ENCODE measurements at regions not wholly inside any gene's neighbourhood (a gene's known extent, or its start where the extent isn't known, plus 50 kb on each side); places are given as distances from the start of the nearest gene placed in this dataset.
"Not testable (repeated sequence)": the region's sequence is repeated elsewhere in the genome, so short reads cannot be mapped to it uniquely, and the experiment has no call there.

- no peak for DNase-seq
- CTCF ChIA-PET = no interaction called here
- BruUV-seq (replicated peaks) = no TSS peak
- TF ChIP-seq CTCF (IDR thresholded peaks at IDR 0.05; ENCODE audit: unreplicated experiment) = no peak
- H3K27ac Mint-ChIP-seq (ENCODE audit: unreplicated experiment) = no peak overlapping the region
- no peaks in the 10 kb centered on the region for H3K36me3 Mint-ChIP-seq (ENCODE audit: insufficient read depth, unreplicated experiment)
- no peaks in the 10 kb centered on the region for H3K9me3 Mint-ChIP-seq (ENCODE audit: low read depth, unreplicated experiment)
- intact Hi-C loops (cut with micrococcal nuclease; ENCODE audit: unreplicated experiment) = no loop called here
- H3K27me3 Mint-ChIP-seq (ENCODE audit: unreplicated experiment) = no peaks in the 10 kb centered on the region
- H3K4me1 Mint-ChIP-seq (ENCODE audit: low read depth, unreplicated experiment) = no peaks in the 10 kb centered on the region
- H3K4me3 Mint-ChIP-seq (ENCODE audit: low read depth, unreplicated experiment) = no peak overlapping the region
Observed at GRCh38 chr3:21919383-21919782, 168.4 kb upstream of the ZNF385D start.

GRCh38 chr3:21920421-21920861 lies 169.4 kb upstream of the ZNF385D start:
- CTCF ChIA-PET = no interaction called here
- DNase-seq = no peak
- Mint-ChIP-seq H3K27ac (ENCODE audit: unreplicated experiment) (no peak overlapping the region), H3K27me3 (ENCODE audit: unreplicated experiment) (no peaks in the 10 kb centered on the region), H3K9me3 (ENCODE audit: low read depth, unreplicated experiment) (no peaks in the 10 kb centered on the region), H3K36me3 (ENCODE audit: insufficient read depth, unreplicated experiment) (no peaks in the 10 kb centered on the region), H3K4me1 (ENCODE audit: low read depth, unreplicated experiment) (no peaks in the 10 kb centered on the region), H3K4me3 (ENCODE audit: low read depth, unreplicated experiment) (no peak overlapping the region)
- TF ChIP-seq CTCF (IDR thresholded peaks at IDR 0.05; ENCODE audit: unreplicated experiment) = no peak
- no TSS peak for BruUV-seq (replicated peaks)
- intact Hi-C loops (cut with micrococcal nuclease; ENCODE audit: unreplicated experiment) = no loop called here

GRCh38 chr3:21923156-21923555 lies 172.1 kb upstream of the ZNF385D start:
- H3K27ac Mint-ChIP-seq (ENCODE audit: unreplicated experiment); H3K36me3 Mint-ChIP-seq (ENCODE audit: insufficient read depth, unreplicated experiment); DNase-seq; CTCF ChIA-PET; H3K27me3 Mint-ChIP-seq (ENCODE audit: unreplicated experiment); BruUV-seq (replicated peaks); intact Hi-C loops (cut with micrococcal nuclease; ENCODE audit: unreplicated experiment); H3K4me3 Mint-ChIP-seq (ENCODE audit: low read depth, unreplicated experiment); H3K9me3 Mint-ChIP-seq (ENCODE audit: low read depth, unreplicated experiment); H3K4me1 Mint-ChIP-seq (ENCODE audit: low read depth, unreplicated experiment): not testable (repeated sequence)

GRCh38 chr3:21927261-21927660 lies 176.3 kb upstream of the ZNF385D start:
- Mint-ChIP-seq H3K27me3 (ENCODE audit: unreplicated experiment) (no peaks in the 10 kb centered on the region), H3K4me3 (ENCODE audit: low read depth, unreplicated experiment) (no peak overlapping the region), H3K27ac (ENCODE audit: unreplicated experiment) (no peak overlapping the region), H3K9me3 (ENCODE audit: low read depth, unreplicated experiment) (no peaks in the 10 kb centered on the region), H3K4me1 (ENCODE audit: low read depth, unreplicated experiment) (no peaks in the 10 kb centered on the region), H3K36me3 (ENCODE audit: insufficient read depth, unreplicated experiment) (no peaks in the 10 kb centered on the region)
- BruUV-seq (replicated peaks) = no TSS peak
- TF ChIP-seq CTCF (IDR thresholded peaks at IDR 0.05; ENCODE audit: unreplicated experiment) = no peak
- intact Hi-C loops (cut with micrococcal nuclease; ENCODE audit: unreplicated experiment) = no loop called here
- CTCF ChIA-PET = no interaction called here
- no peak for DNase-seq

- Mint-ChIP-seq H3K27me3 (ENCODE audit: unreplicated experiment) (no peaks in the 10 kb centered on the region), H3K27ac (ENCODE audit: unreplicated experiment) (no peak overlapping the region), H3K4me3 (ENCODE audit: low read depth, unreplicated experiment) (no peak overlapping the region), H3K9me3 (ENCODE audit: low read depth, unreplicated experiment) (no peaks in the 10 kb centered on the region), H3K36me3 (ENCODE audit: insufficient read depth, unreplicated experiment) (no peaks in the 10 kb centered on the region), H3K4me1 (ENCODE audit: low read depth, unreplicated experiment) (no peaks in the 10 kb centered on the region)
- intact Hi-C loops (cut with micrococcal nuclease; ENCODE audit: unreplicated experiment) = no loop called here
- BruUV-seq (replicated peaks) = no TSS peak
- no peak for DNase-seq
- CTCF ChIA-PET = interaction anchor here (0.6 kb wide), 1 partner anchor 29 kb away, joined by 3 read pairs; no protein-coding TSS in a partner anchor
- no peak for TF ChIP-seq CTCF (IDR thresholded peaks at IDR 0.05; ENCODE audit: unreplicated experiment)
Observed at GRCh38 chr3:21934591-21934990, 183.6 kb upstream of the ZNF385D start.

Data from Calu3 (cell line).